K562 (cell line): ENCODE measurements at regions not wholly inside any gene's neighbourhood (a gene's known extent, or its start where the extent isn't known, plus 50 kb on each side); places are given as distances from the start of the nearest gene placed in this dataset.

ENCODE experiments used
- ATAC-seq: fragments of 200-7000 bp; cut with Tn5 transposase; 3 replicates; pipeline ENCODE4 v1.9.1; 2020; ENCODE audit warnings: moderate library complexity
- BruUV-seq: library from RNA; stranded (reverse); fragments of 400-500 nt; replicated peaks from 2 replicates; lab custom pipeline; 2021; lab: Mats Ljungman, UMichigan
- CTCF ChIA-PET: fragments of 300-600 bp; formaldehyde crosslinking; extraction: SDS; loops from one replicate; lab custom pipeline; 2021; ENCODE audit warnings: low intra/inter-chr PET ratio; lab: Yijun Ruan, JAX
- POLR2A ChIA-PET: fragments of 300-600, 350-650 bp; sonication (Branson Sonifier 250); formaldehyde crosslinking; extraction: SDS; loops from one replicate; lab custom pipeline; 2021; ENCODE audit warnings: antibody characterized with exemption, inconsistent platforms; lab: Yijun Ruan, JAX
- DNase-seq, 4 experiments: peaks; one replicate each; pipeline versions ENCODE4 v3.0.0 to v3.0.0-alpha.2; 2011 to 2018; ENCODE audit warnings: low spot score in 3 of 4, mixed read lengths in 3 of 4; ENCODE audit errors: extremely low read depth in 1 of 4
- FAIRE-seq: peaks from 2 replicates; lab custom pipeline; 2011; peaks lifted over from hg19 to GRCh38; lab: Jason Lieb, UNC
- H2AFZ ChIP-seq: 2 replicates; pipeline ENCODE4 v1.6.0; 2011; ENCODE audit warnings: low read depth, low read length, control low read depth, inconsistent platforms
- H3K27ac ChIP-seq: fragments of 200-600 bp; 3 replicates; pipeline ENCODE4 v1.8.0; 2011; ENCODE audit warnings: low read depth, mild to moderate bottlenecking, control low read depth, inconsistent platforms, low read length, moderate library complexity, mixed read lengths; ENCODE audit errors: extremely low read depth
- H3K27me3 ChIP-seq, 2 experiments: fragments of 300-600 bp in 1 of 2; 2 replicates in 1 of 2; 3 replicates in 1 of 2; pipeline versions ENCODE4 v1.6.0 to v1.8.0; 2011; ENCODE audit warnings: inconsistent platforms in 2 of 2, low read length in 2 of 2, mild to moderate bottlenecking in 1 of 2, mixed read lengths in 1 of 2, moderate library complexity in 1 of 2; ENCODE audit not compliant: control insufficient read depth in 2 of 2, insufficient read depth in 2 of 2
- H3K36me3 ChIP-seq: fragments of 300-600 bp; 3 replicates; pipeline ENCODE4 v1.8.0; 2011; ENCODE audit warnings: mild to moderate bottlenecking, low read length, inconsistent platforms; ENCODE audit not compliant: control insufficient read depth, insufficient read depth
- H3K4me1 ChIP-seq, 2 experiments: fragments of 200-600 bp in 1 of 2; replicated peaks in 1 of 2; 2 replicates in 1 of 2; 3 replicates in 1 of 2; pipeline versions ENCODE4 v1.5.1 to v1.8.0; 2011; ENCODE audit warnings: inconsistent platforms in 2 of 2, low read length in 2 of 2, mild to moderate bottlenecking in 1 of 2, mixed read lengths in 1 of 2, moderate library complexity in 1 of 2; ENCODE audit not compliant: control insufficient read depth in 2 of 2, insufficient read depth in 2 of 2
- H3K4me2 ChIP-seq: 2 replicates; pipeline ENCODE4 v1.6.1; 2011; ENCODE audit warnings: low read length, control low read depth, inconsistent platforms, mixed read lengths; ENCODE audit not compliant: insufficient read depth
- H3K4me3 ChIP-seq: fragments of 200-600 bp; sonication (generic), shearing (Covaris generic); 2 replicates; pipeline ENCODE4 v1.5.1; 2016; ENCODE audit warnings: control low read depth, inconsistent platforms
- H3K79me2 ChIP-seq: fragments of 200-600 bp; 3 replicates; pipeline ENCODE4 v1.8.0; 2011; ENCODE audit warnings: low read length, inconsistent platforms; ENCODE audit not compliant: control insufficient read depth, insufficient read depth
- H3K9ac ChIP-seq, 2 experiments: 2 replicates each; pipeline versions ENCODE4 v1.6.0 to v1.6.1; 2011; ENCODE audit warnings: low read depth in 2 of 2, low read length in 2 of 2, control low read depth in 1 of 2, inconsistent platforms in 1 of 2, mild to moderate bottlenecking in 1 of 2, mixed read lengths in 1 of 2; ENCODE audit not compliant: insufficient read depth in 1 of 2
- H3K9me1 ChIP-seq: one replicate; pipeline ENCODE4 v1.6.0; 2011; ENCODE audit warnings: inconsistent platforms, mild to moderate bottlenecking, low read length, moderate library complexity; ENCODE audit not compliant: control insufficient read depth, insufficient read depth
- H3K9me3 ChIP-seq: replicated peaks from 2 replicates; pipeline ENCODE4 v1.5.1; 2011; ENCODE audit warnings: low read depth, low read length, inconsistent platforms; ENCODE audit not compliant: control insufficient read depth, insufficient read depth
- H4K20me1 ChIP-seq: replicated peaks from 2 replicates; pipeline ENCODE4 v1.6.1; 2011; ENCODE audit warnings: low read length, inconsistent platforms, mixed read lengths; ENCODE audit not compliant: control insufficient read depth, insufficient read depth
- CBX5 ChIP-seq: IDR thresholded peaks from 2 replicates; pipeline ENCODE4 v1.6.1; 2014; ENCODE audit warnings: low read depth, borderline replicate concordance
- E4F1 ChIP-seq: fragments of 250-450 bp; sonication (Bioruptor Pico); IDR thresholded peaks from 2 replicates; pipeline ENCODE4 v1.5.0; 2021; ENCODE audit warnings: mild to moderate bottlenecking, borderline replicate concordance
- ETS2 ChIP-seq: IDR thresholded peaks from 2 replicates; pipeline ENCODE4 v1.6.1; 2016; ENCODE audit warnings: borderline replicate concordance, missing genetic modification characterization, mild to moderate bottlenecking, moderate library complexity, missing compliant biosample characterization; ENCODE audit not compliant: poor library complexity, severe bottlenecking
- EZH2 ChIP-seq: IDR thresholded peaks from 2 replicates; pipeline ENCODE4 v1.6.1; 2012; ENCODE audit warnings: low read depth, mild to moderate bottlenecking, inconsistent platforms, low read length, borderline replicate concordance
- FUS ChIP-seq: fragments of 200-400 bp; formaldehyde crosslinking; optimal IDR thresholded peaks from 2 replicates; pipeline ENCODE3; 2017; ENCODE audit warnings: low read depth, low read length
- GATAD2A ChIP-seq: fragments of 450-650 bp; IDR thresholded peaks from 2 replicates; pipeline ENCODE4 v1.6.1; 2017
- GTF2B ChIP-seq: IDR thresholded peaks from 2 replicates; pipeline ENCODE4 v1.6.1; 2011; ENCODE audit not compliant: insufficient read length; ENCODE audit errors: extremely low read depth
- PHTF2 ChIP-seq: fragments of 250-450 bp; sonication (Bioruptor Pico); IDR thresholded peaks from 2 replicates; pipeline ENCODE4 v1.5.0; 2021; ENCODE audit warnings: mild to moderate bottlenecking
- POLR2H ChIP-seq: IDR thresholded peaks from 2 replicates; pipeline ENCODE4 v1.6.1; 2016; ENCODE audit warnings: missing genetic modification characterization, low read depth, mild to moderate bottlenecking, control low read depth, missing compliant biosample characterization, moderate library complexity
- PPARD ChIP-seq: fragments of 250-450 bp; sonication (Bioruptor Pico); IDR thresholded peaks from 2 replicates; pipeline ENCODE4 v1.8.0; 2022; ENCODE audit warnings: inconsistent platforms, mild to moderate bottlenecking, moderate library complexity
- RBM22 ChIP-seq: fragments of 200-400 bp; formaldehyde crosslinking; IDR thresholded peaks from 2 replicates; pipeline ENCODE4 v1.6.1; 2018; ENCODE audit warnings: low read length, low read depth; ENCODE audit not compliant: poor library complexity, severe bottlenecking
- ZKSCAN1 ChIP-seq: fragments of 150-350 bp; IDR thresholded peaks from 2 replicates; pipeline ENCODE4 v1.6.1; 2016; ENCODE audit warnings: low read depth, low read length
- ZMIZ1 ChIP-seq, 2 experiments: fragments of 150-350 bp in 1 of 2; IDR thresholded peaks; 2 replicates each; pipeline ENCODE4 v1.6.1; 2012 to 2016; ENCODE audit warnings: low read depth in 2 of 2, low read length in 2 of 2, mild to moderate bottlenecking in 1 of 2, moderate library complexity in 1 of 2
- ZNF76 ChIP-seq: fragments of 250-450 bp; sonication (Bioruptor Pico); IDR thresholded peaks from 2 replicates; pipeline ENCODE4 v1.4.0; 2020; ENCODE audit warnings: mild to moderate bottlenecking, moderate library complexity, borderline replicate concordance
- WGBS: fragments of 100-300 bp; shearing (Covaris generic); methylation state at CpG from one replicate; pipeline ENCODE4 v1.1.6; 2016; ENCODE audit warnings: low coverage, mixed read lengths; ENCODE audit not compliant: insufficient coverage; ENCODE audit errors: missing lambda C conversion rate; 5-methylcytosine and 5-hydroxymethylcytosine counted together
- in situ Hi-C: fragments of 300-500 bp; cut with MboI; formaldehyde crosslinking; loops from 4 replicates; pipeline ENCODE4 v1.15.0; 2018; ENCODE audit warnings: inconsistent platforms, mixed read lengths
- intact Hi-C: fragments of 100-400 bp; cut with micrococcal nuclease; formaldehyde crosslinking; loops from 2 replicates; pipeline ENCODE4 v1.14.2; 2022

- no peak overlapping the region for H2AFZ ChIP-seq
- no peaks in the 10 kb centered on the region for H3K9me1 ChIP-seq
- CTCF ChIA-PET, result no interaction called here
- no peaks in the 10 kb centered on the region for H4K20me1 ChIP-seq
- H3K9ac ChIP-seq, result no peak overlapping the region
- BruUV-seq, result no TSS peak
- H3K4me2 ChIP-seq, result no peak overlapping the region
- no peak for TF ChIP-seq ETS2 (tag)
- no peak for TF ChIP-seq ZMIZ1 (IDR thresholded peaks at IDR 0.05; ENCODE audit: low read depth in 2 of 2, low read length in 2 of 2)
- no peak for TF ChIP-seq GTF2B
- no peak for TF ChIP-seq ZNF76 (CRISPR knock-in tag)
- no peak for TF ChIP-seq E4F1 (CRISPR knock-in tag)
- TF ChIP-seq RBM22, result no peak
- no peak for TF ChIP-seq GATAD2A
- TF ChIP-seq EZH2, result no peak
- TF ChIP-seq PHTF2 (CRISPR knock-in tag), result no peak
- no peak for TF ChIP-seq CBX5
- TF ChIP-seq POLR2H (tag), result no peak
- no peak for TF ChIP-seq ZKSCAN1
- TF ChIP-seq FUS, result no peak
- TF ChIP-seq PPARD, result no peak
- no peak overlapping the region for H3K27ac ChIP-seq
- H3K27me3 ChIP-seq, result no peaks in the 10 kb centered on the region
- ATAC-seq (no peak), DNase-seq (no peak), FAIRE-seq (no peak)
- no peaks in the 10 kb centered on the region for H3K79me2 ChIP-seq
- in situ Hi-C loops (no loop called here), intact Hi-C loops (no loop called here)
- POLR2A ChIA-PET, result no interaction called here
- no peaks in the 10 kb centered on the region for H3K36me3 ChIP-seq
- H3K9me3 ChIP-seq, result no peaks in the 10 kb centered on the region; the same call in 1 of the 2 replicates
- H3K4me1 ChIP-seq, result no peaks in the 10 kb centered on the region
- WGBS, result 3% methylated on average over 2 of the region's 2 CpGs
- H3K4me3 ChIP-seq, result no peak overlapping the region
These were observed 996.3 kb upstream of the CDH10 start for GRCh38 chr5:25641124-25641523.
